ENCODE measurements at regions not wholly inside any gene's neighbourhood (a gene's known extent, or its start where the extent isn't known, plus 50 kb on each side); places are given as distances from the start of the nearest gene placed in this dataset.

DNA sequence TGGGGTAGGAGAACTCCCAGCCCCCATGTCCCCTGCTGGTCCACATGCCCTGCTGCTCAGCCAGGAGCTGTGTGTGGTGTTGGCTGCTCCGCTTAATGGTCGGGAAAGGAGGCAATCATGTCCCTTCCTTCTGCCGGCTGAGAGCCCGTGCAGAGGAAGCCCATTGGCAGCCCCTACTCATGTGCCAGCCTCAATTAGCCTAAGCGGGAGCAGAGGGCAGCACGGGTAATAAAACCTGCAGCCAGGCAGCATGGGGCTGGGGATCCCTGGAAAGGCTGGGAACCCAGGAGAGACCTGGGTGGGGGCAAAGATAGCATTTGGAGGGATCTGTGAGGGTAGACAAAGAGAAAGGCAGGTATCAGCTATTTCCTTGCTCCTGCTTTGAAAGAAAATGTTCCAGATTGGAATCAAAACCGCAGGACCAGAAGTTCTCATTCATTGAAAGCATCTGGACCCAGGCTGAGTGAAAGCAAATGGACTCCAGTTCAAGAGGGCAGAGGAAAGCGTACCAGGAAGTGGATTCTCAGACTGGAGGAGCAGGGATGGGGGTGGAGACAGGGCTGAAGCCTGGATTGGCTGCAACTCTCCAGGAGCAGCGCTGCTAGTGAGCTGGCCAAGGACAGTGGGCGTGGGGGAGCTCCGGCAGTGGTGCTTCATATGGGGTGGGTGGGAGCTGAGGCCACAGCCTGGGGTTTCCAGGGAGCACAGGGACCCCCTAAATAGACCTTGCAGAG, 103.4 kb upstream of the NECTIN1 start:
- H3F3A ChIP-seq (replicated peaks; ENCODE audit: low read depth) = no peaks in the 10 kb centered on the region
- no peak overlapping the region for H3K4me3 Mint-ChIP-seq
- no peak overlapping the region for H3K4me3 ChIP-seq
- H3K79me2 ChIP-seq (replicated peaks; ENCODE audit: insufficient read depth) = no peaks in the 10 kb centered on the region
- H3K4me2 ChIP-seq = no peak overlapping the region
- no peaks in the 10 kb centered on the region for H3K27me3 ChIP-seq (ENCODE audit: insufficient read depth)
- peak; percentile 80 for ATAC-seq
- H3K36me3 ChIP-seq (ENCODE audit: insufficient read depth) = no peaks in the 10 kb centered on the region
- no peak overlapping the region for H3K27ac ChIP-seq (ENCODE audit: low read depth)
- no peak for DNase-seq (ENCODE audit: low spot score)
- TF ChIP-seq EZH2phosphoT487 (IDR thresholded peaks at IDR 0.05; ENCODE audit: unreplicated experiment) (no peak), STAT1 (IDR thresholded peaks at IDR 0.05; ENCODE audit: unreplicated experiment) (no peak), ZNF331 (CRISPR knock-in tag; IDR thresholded peaks at IDR 0.05; ENCODE audit: low read depth) (no peak), JUNB (IDR thresholded peaks at IDR 0.05; ENCODE audit: unreplicated experiment) (no peak), ZNF114 (CRISPR knock-in tag; IDR thresholded peaks at IDR 0.05) (no peak), POLR2AphosphoS5 (IDR thresholded peaks at IDR 0.05; ENCODE audit: low read depth) (no peak), NANOG (IDR thresholded peaks at IDR 0.05; ENCODE audit: borderline replicate concordance) (no peak), CREB1 (CRISPR knock-in tag; IDR thresholded peaks at IDR 0.05; ENCODE audit: low read depth) (no peak)
- TF ChIP-seq, protein P1, sequence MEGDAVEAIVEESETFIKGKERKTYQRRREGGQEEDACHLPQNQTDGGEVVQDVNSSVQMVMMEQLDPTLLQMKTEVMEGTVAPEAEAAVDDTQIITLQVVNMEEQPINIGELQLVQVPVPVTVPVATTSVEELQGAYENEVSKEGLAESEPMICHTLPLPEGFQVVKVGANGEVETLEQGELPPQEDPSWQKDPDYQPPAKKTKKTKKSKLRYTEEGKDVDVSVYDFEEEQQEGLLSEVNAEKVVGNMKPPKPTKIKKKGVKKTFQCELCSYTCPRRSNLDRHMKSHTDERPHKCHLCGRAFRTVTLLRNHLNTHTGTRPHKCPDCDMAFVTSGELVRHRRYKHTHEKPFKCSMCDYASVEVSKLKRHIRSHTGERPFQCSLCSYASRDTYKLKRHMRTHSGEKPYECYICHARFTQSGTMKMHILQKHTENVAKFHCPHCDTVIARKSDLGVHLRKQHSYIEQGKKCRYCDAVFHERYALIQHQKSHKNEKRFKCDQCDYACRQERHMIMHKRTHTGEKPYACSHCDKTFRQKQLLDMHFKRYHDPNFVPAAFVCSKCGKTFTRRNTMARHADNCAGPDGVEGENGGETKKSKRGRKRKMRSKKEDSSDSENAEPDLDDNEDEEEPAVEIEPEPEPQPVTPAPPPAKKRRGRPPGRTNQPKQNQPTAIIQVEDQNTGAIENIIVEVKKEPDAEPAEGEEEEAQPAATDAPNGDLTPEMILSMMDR (conservative IDR thresholded peaks at IDR 0.05; ENCODE audit: low read depth in 2 of 2) = no peak
- TF ChIP-seq, protein P2, sequence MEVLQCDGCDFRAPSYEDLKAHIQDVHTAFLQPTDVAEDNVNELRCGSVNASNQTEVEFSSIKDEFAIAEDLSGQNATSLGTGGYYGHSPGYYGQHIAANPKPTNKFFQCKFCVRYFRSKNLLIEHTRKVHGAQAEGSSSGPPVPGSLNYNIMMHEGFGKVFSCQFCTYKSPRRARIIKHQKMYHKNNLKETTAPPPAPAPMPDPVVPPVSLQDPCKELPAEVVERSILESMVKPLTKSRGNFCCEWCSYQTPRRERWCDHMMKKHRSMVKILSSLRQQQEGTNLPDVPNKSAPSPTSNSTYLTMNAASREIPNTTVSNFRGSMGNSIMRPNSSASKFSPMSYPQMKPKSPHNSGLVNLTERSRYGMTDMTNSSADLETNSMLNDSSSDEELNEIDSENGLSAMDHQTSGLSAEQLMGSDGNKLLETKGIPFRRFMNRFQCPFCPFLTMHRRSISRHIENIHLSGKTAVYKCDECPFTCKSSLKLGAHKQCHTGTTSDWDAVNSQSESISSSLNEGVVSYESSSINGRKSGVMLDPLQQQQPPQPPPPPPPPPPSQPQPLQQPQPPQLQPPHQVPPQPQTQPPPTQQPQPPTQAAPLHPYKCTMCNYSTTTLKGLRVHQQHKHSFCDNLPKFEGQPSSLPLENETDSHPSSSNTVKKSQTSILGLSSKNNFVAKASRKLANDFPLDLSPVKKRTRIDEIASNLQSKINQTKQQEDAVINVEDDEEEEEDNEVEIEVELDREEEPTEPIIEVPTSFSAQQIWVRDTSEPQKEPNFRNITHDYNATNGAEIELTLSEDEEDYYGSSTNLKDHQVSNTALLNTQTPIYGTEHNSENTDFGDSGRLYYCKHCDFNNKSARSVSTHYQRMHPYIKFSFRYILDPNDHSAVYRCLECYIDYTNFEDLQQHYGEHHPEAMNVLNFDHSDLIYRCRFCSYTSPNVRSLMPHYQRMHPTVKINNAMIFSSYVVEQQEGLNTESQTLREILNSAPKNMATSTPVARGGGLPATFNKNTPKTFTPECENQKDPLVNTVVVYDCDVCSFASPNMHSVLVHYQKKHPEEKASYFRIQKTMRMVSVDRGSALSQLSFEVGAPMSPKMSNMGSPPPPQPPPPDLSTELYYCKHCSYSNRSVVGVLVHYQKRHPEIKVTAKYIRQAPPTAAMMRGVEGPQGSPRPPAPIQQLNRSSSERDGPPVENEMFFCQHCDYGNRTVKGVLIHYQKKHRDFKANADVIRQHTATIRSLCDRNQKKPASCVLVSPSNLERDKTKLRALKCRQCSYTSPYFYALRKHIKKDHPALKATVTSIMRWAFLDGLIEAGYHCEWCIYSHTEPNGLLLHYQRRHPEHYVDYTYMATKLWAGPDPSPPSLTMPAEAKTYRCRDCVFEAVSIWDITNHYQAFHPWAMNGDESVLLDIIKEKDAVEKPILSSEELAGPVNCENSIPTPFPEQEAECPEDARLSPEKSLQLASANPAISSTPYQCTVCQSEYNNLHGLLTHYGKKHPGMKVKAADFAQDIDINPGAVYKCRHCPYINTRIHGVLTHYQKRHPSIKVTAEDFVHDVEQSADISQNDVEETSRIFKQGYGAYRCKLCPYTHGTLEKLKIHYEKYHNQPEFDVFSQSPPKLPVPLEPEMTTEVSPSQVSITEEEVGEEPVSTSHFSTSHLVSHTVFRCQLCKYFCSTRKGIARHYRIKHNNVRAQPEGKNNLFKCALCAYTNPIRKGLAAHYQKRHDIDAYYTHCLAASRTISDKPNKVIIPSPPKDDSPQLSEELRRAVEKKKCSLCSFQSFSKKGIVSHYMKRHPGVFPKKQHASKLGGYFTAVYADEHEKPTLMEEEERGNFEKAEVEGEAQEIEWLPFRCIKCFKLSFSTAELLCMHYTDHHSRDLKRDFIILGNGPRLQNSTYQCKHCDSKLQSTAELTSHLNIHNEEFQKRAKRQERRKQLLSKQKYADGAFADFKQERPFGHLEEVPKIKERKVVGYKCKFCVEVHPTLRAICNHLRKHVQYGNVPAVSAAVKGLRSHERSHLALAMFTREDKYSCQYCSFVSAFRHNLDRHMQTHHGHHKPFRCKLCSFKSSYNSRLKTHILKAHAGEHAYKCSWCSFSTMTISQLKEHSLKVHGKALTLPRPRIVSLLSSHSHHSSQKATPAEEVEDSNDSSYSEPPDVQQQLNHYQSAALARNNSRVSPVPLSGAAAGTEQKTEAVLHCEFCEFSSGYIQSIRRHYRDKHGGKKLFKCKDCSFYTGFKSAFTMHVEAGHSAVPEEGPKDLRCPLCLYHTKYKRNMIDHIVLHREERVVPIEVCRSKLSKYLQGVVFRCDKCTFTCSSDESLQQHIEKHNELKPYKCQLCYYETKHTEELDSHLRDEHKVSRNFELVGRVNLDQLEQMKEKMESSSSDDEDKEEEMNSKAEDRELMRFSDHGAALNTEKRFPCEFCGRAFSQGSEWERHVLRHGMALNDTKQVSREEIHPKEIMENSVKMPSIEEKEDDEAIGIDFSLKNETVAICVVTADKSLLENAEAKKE (CRISPR knock-in tag; IDR thresholded peaks at IDR 0.05) = no peak
- peaks cover 5% of the 10 kb centered on the region for H3K27me3 Mint-ChIP-seq (ENCODE audit: insufficient read depth, low read depth, poor library complexity)
- H3K9me3 Mint-ChIP-seq = peaks cover 3% of the 10 kb centered on the region; the same call in 1 of the 3 replicates
- H2AFZ ChIP-seq = peak overlapping the region; percentile 83; the same call in 1 of the 2 replicates
- H3K36me3 Mint-ChIP-seq (ENCODE audit: low read depth) = no peaks in the 10 kb centered on the region; the same call in 2 of the 3 replicates
- peaks cover 16% of the 10 kb centered on the region for H3K4me1 Mint-ChIP-seq
- no peaks in the 10 kb centered on the region for H4K20me1 ChIP-seq (replicated peaks; ENCODE audit: insufficient read depth)
- no peak overlapping the region for H3K27ac Mint-ChIP-seq
- H3K9me2 ChIP-seq (ENCODE audit: insufficient read depth) = no peaks in the 10 kb centered on the region; the same call in 1 of the 2 replicates
- peaks cover 2% of the 10 kb centered on the region; the same call in 1 of the 2 replicates for H3K4me1 ChIP-seq (ENCODE audit: insufficient read depth)
